Frontal cortex (tissue), 3 donors: ENCODE measurements at regions not wholly inside any gene's neighbourhood (a gene's known extent, or its start where the extent isn't known, plus 50 kb on each side); places are given as distances from the start of the nearest gene placed in this dataset.
"Not testable (repeated sequence)": the region's sequence is repeated elsewhere in the genome, so short reads cannot be mapped to it uniquely, and the experiment has no call there.

Source experiments
- DNase-seq, 2 donors: peaks; one replicate each; pipeline ENCODE4 v3.0.0; 2012; ENCODE audit warnings: low spot score in 2 of 2
- FAIRE-seq: peaks from 2 replicates; lab custom pipeline; 2012; peaks lifted over from hg19 to GRCh38; lab: Jason Lieb, UNC
- donor health status: control.
- donor health status: control.
- donor health status: control.

GRCh38 chrX:13479452-13479813 is 90.0 kb upstream of the EGFL6 start:
- DNase-seq = no peak
- no peak for FAIRE-seq

- DNase-seq (no peak), FAIRE-seq (no peak)
These were observed 90.5 kb upstream of the EGFL6 start for GRCh38 chrX:13478740-13479451.

GRCh38 chrX:13476384-13476783 is 93.0 kb upstream of the EGFL6 start:
- FAIRE-seq (no peak), DNase-seq (no peak)

GRCh38 chrX:13474164-13474516 is 95.3 kb upstream of the EGFL6 start:
- DNase-seq (no peak), FAIRE-seq (no peak)

- DNase-seq = no peak
- no peak for FAIRE-seq
These were observed 95.8 kb upstream of the EGFL6 start for GRCh38 chrX:13473442-13474163.

GRCh38 chrX:13472975-13473374 is 96.4 kb upstream of the EGFL6 start:
- no peak for DNase-seq
- no peak for FAIRE-seq

GRCh38 chrX:13471269-13471668 is 98.1 kb upstream of the EGFL6 start:
- FAIRE-seq = no peak
- DNase-seq = no peak

GRCh38 chrX:13470685-13470977 is 98.8 kb upstream of the EGFL6 start:
- FAIRE-seq (no peak), DNase-seq (no peak)

GRCh38 chrX:13469963-13470684 is 99.3 kb upstream of the EGFL6 start:
- FAIRE-seq = no peak
- no peak for DNase-seq

GRCh38 chrX:13468096-13468495 is 101.3 kb upstream of the EGFL6 start:
- DNase-seq (no peak), FAIRE-seq (no peak)

- DNase-seq = no peak
- FAIRE-seq = no peak
These were observed 102.2 kb upstream of the EGFL6 start for GRCh38 chrX:13467243-13467642.

GRCh38 chrX:13464599-13465275 is 104.7 kb upstream of the EGFL6 start:
- FAIRE-seq (no peak), DNase-seq (no peak)

GRCh38 chrX:13463608-13464007 is 105.8 kb upstream of the EGFL6 start:
- FAIRE-seq (no peak), DNase-seq (no peak)

GRCh38 chrX:13452283-13452682 is 117.1 kb upstream of the EGFL6 start:
- no peak for DNase-seq
- no peak for FAIRE-seq

GRCh38 chrX:13449441-13449840 is 120.0 kb upstream of the EGFL6 start:
- DNase-seq (no peak), FAIRE-seq (no peak)

GRCh38 chrX:13448941-13449340 is 120.5 kb upstream of the EGFL6 start:
- DNase-seq = no peak

GRCh38 chrX:13441608-13442007 is 121.8 kb upstream of the ATXN3L start:
- not testable (repeated sequence) for FAIRE-seq, DNase-seq

More at GRCh38 chrX:13448941-13449340, 120.5 kb upstream of the EGFL6 start:
- FAIRE-seq = no peak

GRCh38 chrX:13440176-13440575 is 120.3 kb upstream of the ATXN3L start:
- DNase-seq (no peak), FAIRE-seq (no peak)

- no peak for DNase-seq
- no peak for FAIRE-seq
These were observed 113.4 kb upstream of the ATXN3L start for GRCh38 chrX:13433298-13433605.

- no peak for FAIRE-seq
- DNase-seq = peak in 1 of 2 donors; percentile 12
These were observed 112.8 kb upstream of the ATXN3L start for GRCh38 chrX:13432414-13433297.
